HT-29 (cell line): ENCODE measurements at regions not wholly inside any gene's neighbourhood (a gene's known extent, or its start where the extent isn't known, plus 50 kb on each side); places are given as distances from the start of the nearest gene placed in this dataset.

Source experiments
- DNase-seq: peaks from one replicate; pipeline ENCODE4 v3.0.0-alpha.2; 2015; ENCODE audit warnings: low spot score

GRCh38 chr2:108067820-108068405 is 81.6 kb downstream of the SLC5A7 start:
- no peak for DNase-seq

GRCh38 chr2:108069515-108070310 is 83.4 kb downstream of the SLC5A7 start:
- peak; percentile 20 for DNase-seq

DNA sequence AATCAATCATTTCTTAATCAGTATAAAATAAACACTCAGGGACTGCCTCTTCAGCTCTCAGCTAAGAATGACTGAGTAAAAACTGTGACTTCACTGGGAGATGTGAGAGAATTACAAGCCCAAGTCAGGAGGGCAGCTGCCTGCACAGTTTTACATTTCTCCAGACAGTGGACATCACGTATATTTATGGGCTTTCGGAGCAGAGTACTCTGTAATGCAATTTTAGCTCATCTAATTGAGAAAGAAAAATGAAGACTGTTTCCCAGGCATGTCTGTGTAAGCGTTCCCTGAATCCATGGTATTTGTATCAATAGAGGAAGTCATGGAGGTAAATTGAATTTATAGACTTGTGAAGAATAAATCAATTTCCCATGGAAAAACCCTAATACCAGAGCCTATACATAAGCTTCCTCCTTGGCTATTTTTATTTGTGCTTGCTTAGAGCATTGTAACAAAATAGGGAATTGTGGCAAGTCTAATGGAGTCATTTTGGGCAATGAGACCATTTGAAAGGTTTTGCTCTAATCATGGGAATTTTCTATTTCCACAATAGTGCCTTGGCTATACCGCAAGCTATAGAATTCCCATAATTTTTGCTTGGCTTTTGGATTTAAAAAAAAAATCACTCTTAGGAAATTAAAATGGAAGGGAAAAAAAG is 87.2 kb downstream of the SLC5A7 start:
- no peak for DNase-seq

- no peak for DNase-seq
These were observed 87.8 kb downstream of the SLC5A7 start for GRCh38 chr2:108074150-108074549.

- no peak for DNase-seq
These were observed 88.6 kb downstream of the SLC5A7 start for GRCh38 chr2:108074946-108075345.

DNA sequence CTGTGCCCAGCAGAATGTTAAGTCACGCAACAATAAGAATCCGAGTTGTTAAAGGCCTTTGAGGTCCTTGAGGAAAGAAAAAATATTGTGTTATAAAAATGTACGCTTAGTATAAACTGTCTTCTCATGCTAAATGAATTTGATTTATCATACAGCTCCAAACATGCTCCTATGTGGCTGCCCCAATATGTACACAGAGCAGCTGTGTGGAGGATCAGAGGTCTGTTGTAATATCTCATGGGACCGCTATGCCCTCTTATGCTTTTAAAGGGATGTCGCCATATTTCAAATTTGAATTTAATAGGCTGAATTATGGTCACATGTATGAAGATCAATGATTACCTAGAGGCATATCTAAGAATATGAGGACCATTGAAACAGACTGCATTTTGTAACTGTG is 90.2 kb downstream of the SLC5A7 start:
- no peak for DNase-seq

- no peak for DNase-seq
These were observed 93.4 kb downstream of the SLC5A7 start for GRCh38 chr2:108079736-108080135.

- no peak for DNase-seq
These were observed 93.9 kb downstream of the SLC5A7 start for GRCh38 chr2:108080177-108080576.

GRCh38 chr2:108082978-108083377 is 96.7 kb downstream of the SLC5A7 start:
- no peak for DNase-seq

DNA sequence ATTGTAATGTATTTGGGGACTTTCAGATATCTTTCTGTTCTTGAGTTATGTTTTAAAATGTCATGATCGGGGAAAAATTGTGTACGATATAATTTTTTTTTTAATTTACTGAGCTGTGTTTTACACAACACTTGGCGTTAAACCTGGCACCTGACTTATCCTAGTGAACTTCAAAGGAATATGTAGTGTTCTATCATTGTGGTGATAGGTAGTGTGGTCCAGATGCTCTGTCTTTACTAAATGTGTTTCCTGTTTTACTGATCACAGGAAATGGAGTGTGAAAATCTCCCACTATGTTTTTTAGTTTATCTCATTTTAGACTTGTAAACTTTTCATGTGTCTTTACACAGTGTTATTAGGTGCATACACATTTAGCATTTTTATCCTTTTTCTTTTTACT is 98.0 kb downstream of the SLC5A7 start:
- no peak for DNase-seq

DNA sequence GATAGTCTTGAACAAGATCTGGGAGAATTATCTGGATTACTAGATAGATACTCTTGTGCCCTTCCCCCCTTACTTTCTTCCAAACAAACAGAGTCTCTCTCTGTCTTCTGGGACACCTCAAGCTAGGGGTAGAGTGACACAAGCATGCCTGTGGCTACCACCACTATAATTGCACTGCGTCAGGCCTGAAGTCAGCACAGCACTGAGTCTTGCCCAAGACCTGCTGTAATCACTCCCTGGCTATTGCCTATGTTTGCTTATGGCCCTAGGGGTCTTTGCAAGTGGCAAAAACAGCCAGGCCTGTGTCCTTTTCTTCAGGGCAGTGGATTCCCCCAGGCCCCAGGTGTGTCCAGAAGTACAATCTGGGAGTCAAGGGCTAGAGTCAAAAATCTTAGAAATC is 106.6 kb downstream of the SLC5A7 start:
- DNase-seq, result no peak

DNA sequence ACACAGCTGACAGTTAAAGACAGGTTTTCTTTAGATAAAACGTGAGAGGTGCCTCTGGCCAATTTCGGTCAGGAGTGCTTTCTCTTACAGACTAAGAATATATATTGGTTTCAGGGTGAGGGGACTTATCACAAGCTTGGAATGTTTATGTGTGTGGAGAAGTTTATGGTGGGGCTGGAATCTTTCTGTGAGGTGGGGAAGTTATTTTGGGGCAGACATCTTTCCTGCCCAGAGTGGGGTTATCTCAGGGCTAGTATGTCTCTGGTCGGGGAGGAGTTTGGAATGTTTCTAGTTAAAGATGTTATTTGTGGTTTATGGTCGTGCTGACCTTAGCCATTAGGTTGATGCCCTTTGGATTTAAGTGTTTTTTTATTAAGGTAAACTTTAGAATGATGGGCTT is 115.2 kb downstream of the SLC5A7 start:
- DNase-seq, result no peak

GRCh38 chr2:108106731-108107130 is 120.4 kb downstream of the SLC5A7 start:
- no peak for DNase-seq

DNA sequence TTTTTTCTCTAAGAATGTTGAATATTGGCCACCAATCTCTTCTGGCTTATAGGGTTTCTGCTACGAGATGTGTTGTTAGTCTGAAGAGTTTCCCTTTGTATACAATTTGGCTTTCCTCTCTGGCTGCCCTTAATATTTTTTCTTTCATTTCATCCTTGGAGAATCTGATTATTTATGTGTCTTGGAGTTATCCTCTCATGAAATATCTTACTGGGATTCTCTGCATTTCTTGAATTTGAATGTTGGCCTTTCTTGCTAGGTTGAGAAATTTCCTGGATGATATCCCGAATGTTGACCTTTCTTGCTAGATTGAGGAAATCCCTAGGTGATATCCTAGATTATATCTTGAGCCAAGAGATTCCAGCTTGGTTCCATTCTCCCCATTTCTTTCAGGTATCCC is 125.6 kb downstream of the SLC5A7 start:
- DNase-seq, result no peak

GRCh38 chr2:108115868-108116267 is 123.9 kb upstream of the SULT1C3 start:
- DNase-seq, result no peak

DNA sequence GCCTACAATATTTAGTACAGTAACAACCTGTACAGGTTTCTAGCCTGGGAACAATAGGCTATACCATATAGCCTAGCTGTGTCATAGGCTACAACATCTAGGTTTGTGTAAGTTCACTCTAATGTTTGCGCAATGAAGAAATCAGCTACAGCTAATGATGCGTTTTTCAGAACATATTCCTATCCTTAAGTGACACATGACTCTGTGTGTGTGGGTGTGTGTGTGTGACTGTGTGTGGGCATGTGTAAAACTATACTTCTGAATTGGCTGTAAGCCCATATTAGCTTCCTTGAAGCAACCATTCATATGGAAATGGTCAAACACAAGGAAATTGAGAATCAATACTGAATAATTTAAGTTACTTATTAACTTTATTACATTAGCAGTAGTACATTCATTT is 120.8 kb upstream of the SULT1C3 start:
- no peak for DNase-seq

DNA sequence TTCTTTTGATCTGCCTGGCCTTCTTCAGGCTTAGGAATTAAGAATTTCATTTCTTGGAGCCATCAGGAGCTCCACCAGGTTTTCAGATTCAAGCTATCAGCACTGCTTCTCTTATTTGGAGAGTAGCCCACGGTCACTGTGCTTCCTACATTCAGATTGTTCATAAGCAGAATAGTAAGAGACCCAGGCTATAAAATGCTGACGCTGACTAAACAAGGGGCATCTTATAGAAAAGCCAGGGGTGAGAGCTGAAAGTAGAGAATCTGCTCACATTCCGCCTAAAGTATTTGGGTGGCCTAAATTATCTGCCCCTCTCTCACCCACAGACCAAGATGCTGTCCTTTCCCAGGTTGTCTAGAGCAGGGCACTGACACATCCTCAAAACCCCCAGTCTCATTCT is 120.3 kb upstream of the SULT1C3 start:
- no peak for DNase-seq

DNA sequence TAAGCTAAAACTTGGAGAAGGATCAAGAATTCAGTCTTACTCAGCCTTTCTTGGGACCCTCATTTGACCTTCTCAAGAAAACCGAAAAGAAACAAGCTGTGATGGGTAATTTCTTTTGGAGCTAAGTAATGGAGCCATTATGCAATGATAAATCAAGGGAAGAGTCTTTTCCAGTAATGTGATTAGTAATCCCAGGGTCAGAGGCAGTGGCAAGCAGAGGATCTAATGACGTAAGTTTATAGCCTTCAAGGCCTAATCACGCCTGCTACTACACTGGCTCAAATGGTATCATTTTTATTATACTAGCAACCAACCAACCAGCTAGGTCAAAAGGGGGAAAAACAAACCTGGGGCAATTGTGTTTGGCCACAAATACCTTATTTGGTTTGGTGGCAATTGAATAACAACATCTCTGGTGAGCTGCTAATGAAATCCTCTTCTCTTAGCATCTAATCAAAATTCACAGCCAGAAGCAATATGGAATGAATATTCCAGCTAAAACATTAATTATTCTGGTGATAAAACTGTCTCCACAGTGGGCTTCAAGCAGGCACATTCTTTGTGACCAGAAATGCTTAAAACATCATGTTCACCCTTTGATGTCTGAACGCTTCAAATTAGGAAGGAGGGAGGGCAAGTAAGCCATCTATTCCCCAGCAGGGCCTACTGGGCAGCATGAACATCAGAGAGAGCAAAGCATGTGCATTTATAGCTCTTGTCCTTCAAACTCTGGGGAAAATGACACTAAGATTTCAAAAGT is 114.9 kb upstream of the SULT1C3 start:
- DNase-seq, result no peak

DNA sequence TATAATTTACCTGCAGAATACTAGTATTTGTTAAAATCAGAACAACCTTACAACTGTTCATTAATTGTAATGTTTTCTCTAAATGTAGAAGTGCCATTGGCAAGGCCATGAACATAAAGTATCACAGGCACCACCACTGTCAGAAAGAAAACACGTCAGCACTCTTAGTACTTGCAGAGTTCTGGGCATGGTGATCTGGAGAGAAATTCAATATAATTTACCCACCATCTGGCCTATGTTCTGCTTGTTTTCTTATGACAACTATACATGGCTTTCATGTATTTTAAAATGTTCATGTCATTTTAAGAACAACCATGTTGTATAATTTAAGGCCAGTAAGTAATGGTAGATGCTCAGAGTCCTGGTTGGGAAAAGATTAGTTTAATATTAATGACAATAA is 114.2 kb upstream of the SULT1C3 start:
- DNase-seq, result no peak

DNA sequence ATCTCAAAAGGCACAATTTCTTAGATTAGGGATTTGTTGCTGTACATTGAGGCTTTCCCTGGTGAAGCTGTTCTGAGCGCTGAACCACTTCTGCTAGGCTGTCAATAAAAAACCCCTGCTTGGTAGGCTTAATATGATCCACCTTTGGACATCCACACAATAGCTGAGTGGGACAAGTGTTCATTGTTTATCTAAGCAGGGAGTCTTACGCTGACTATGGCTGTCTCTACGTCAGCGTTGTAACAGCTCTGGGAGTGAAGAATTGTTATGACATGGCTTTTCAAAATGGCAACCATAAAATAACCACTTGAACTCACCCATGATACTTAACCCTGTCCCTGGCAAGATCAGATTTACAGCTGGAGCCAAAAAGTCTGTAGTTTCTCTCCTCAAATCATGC is 111.5 kb upstream of the SULT1C3 start:
- no peak for DNase-seq

- no peak for DNase-seq
These were observed 110.1 kb upstream of the SULT1C3 start for GRCh38 chr2:108129636-108130035.

GRCh38 chr2:108133457-108133856 is 106.3 kb upstream of the SULT1C3 start:
- DNase-seq, result no peak
